NB4 (cell line): ENCODE measurements at regions not wholly inside any gene's neighbourhood (a gene's known extent, or its start where the extent isn't known, plus 50 kb on each side); places are given as distances from the start of the nearest gene placed in this dataset.

ENCODE experiments used
- DNase-seq: peaks from one replicate; pipeline ENCODE4 v3.0.0; 2010; ENCODE audit warnings: low read depth
- H3K4me3 ChIP-seq: one replicate; pipeline ENCODE4 v1.5.1; 2011; ENCODE audit warnings: mild to moderate bottlenecking, low read depth, low read length, moderate library complexity
- MYC ChIP-seq: IDR thresholded peaks from 2 replicates; pipeline ENCODE4 v1.6.1; 2011; ENCODE audit warnings: low read depth, low read length
- POLR2A ChIP-seq: IDR thresholded peaks from 2 replicates; pipeline ENCODE4 v1.6.1; 2011; ENCODE audit warnings: mild to moderate bottlenecking; ENCODE audit not compliant: insufficient read length; ENCODE audit errors: extremely low read depth
- TF ChIP-seq, protein P1 (sequence below): IDR thresholded peaks from 2 replicates; pipeline ENCODE4 v1.6.1; 2011; ENCODE audit warnings: low read depth, low read length
- TF ChIP-seq, protein P2 (sequence below): IDR thresholded peaks from one replicate; pipeline ENCODE4 v1.5.1; 2012; ENCODE audit warnings: low read depth, low read length

DNA sequence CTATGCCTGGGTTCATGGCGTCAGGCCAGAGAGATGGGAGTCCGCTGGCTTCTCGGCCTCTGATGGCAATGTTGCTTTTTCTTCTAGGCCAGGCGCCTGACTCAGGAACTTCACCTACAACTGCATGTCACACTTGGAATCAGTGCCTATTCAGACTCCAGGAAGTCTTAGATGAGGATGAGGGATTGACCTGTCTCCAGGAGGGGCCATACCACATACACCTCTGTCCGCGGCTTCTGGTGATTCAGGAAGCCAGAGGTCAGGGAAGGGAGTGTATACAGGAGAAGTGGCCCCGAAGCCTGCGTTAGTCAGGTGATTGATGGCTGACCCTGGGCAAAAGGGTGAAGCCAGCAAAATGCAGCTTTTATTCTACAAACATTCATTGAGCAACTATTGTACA is 109.1 kb upstream of the RMDN2 start:
- TF ChIP-seq POLR2A: no peak
- TF ChIP-seq, protein P1, sequence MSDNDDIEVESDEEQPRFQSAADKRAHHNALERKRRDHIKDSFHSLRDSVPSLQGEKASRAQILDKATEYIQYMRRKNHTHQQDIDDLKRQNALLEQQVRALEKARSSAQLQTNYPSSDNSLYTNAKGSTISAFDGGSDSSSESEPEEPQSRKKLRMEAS: no peak
- no peak for TF ChIP-seq MYC
- TF ChIP-seq, protein P2, sequence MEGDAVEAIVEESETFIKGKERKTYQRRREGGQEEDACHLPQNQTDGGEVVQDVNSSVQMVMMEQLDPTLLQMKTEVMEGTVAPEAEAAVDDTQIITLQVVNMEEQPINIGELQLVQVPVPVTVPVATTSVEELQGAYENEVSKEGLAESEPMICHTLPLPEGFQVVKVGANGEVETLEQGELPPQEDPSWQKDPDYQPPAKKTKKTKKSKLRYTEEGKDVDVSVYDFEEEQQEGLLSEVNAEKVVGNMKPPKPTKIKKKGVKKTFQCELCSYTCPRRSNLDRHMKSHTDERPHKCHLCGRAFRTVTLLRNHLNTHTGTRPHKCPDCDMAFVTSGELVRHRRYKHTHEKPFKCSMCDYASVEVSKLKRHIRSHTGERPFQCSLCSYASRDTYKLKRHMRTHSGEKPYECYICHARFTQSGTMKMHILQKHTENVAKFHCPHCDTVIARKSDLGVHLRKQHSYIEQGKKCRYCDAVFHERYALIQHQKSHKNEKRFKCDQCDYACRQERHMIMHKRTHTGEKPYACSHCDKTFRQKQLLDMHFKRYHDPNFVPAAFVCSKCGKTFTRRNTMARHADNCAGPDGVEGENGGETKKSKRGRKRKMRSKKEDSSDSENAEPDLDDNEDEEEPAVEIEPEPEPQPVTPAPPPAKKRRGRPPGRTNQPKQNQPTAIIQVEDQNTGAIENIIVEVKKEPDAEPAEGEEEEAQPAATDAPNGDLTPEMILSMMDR: no peak
- no peak overlapping the region for H3K4me3 ChIP-seq
- DNase-seq: no peak

DNA sequence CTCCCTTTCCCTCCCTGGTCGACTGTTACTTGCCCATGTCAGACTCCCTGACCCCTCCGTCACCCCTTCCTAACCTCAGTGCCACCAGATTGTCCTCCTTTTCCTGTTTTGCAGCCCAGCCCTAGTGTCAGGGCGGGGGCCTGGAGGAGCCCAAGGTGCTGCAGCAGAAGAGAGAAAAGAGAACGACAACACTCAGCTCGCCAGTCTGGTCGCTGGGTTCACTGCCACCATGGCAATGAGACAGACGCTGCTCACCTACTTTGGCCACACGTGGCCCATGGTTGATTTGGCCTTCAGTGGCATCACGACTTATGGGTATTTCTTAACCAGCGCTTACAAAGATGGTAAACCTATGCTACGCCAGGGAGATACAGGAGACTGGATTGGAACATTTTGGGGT is 108.4 kb upstream of the RMDN2 start:
- peak; percentile 48 for DNase-seq
- H3K4me3 ChIP-seq: no peak overlapping the region
- TF ChIP-seq, protein P1: no peak
- TF ChIP-seq MYC (no peak), POLR2A (no peak)
- TF ChIP-seq, protein P2: no peak

DNA sequence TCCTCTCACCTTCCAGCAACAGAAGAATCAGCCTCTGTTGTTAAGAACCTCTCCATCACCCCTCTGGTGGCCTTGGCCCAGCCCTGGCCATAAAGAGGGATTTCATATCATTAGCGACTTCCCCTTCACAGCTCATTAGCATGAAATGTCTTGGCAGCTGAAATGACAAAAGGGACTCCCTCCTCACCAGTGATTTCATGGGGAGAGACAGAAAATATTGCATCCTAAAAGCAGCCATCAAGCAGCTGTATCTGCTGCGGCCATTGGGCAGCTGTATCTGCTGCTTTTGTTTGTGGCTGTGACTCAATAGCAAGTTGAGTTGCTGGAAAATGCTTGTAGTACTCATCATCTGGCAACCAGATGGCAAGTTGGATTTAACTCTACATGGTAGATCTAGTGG is 105.9 kb upstream of the RMDN2 start:
- no peak overlapping the region for H3K4me3 ChIP-seq
- TF ChIP-seq MYC (no peak), POLR2A (no peak)
- TF ChIP-seq, protein P2: no peak
- peak; percentile 60 for DNase-seq

DNA sequence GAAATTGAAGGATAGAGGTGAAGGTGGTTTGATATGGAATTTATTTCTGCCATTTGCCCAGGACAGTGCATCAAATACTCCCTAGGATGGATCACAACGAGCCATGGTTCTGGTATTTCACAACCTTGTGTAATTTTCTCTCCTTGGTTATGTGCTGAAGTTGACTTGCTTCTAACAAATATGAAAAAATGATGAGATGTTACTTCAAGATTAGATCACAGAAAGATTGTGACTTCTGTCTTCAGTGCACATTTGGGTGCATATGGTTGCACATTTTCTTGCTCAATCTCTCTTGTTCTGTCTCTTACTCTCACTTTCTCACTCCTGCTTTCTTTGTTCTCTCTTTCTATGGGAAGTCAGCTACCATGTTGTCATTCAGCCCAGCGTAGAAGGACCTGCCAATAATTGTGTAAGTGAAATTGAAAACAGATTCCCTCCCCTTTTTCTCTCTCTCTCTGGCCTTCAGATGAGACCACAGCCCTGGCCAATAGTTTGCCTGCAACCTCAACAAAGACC is 104.6 kb upstream of the RMDN2 start:
- no peak overlapping the region for H3K4me3 ChIP-seq
- DNase-seq: peak; percentile 45
- TF ChIP-seq POLR2A: no peak
- no peak for TF ChIP-seq MYC
- TF ChIP-seq, protein P1: no peak
- TF ChIP-seq, protein P2: no peak

DNA sequence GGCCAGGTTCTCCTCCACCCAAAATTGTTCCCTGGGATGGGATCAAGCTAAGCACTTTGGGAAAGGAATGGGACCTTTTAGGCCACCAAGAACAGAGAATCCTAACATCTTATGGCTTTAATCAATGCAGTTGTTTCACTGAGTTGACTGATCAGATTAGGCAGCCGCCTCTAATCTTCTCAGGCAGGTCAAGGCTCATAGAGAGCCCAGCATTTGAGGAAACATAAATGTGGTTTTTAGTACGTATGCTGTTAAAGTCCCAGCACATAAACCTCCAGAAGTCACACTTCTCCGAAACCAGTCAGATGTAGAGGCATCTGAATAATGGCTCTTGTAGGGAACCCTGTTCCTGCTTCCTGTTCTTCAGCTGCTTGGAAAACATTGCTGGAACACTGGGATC is 99.5 kb upstream of the RMDN2 start:
- no peak overlapping the region for H3K4me3 ChIP-seq
- DNase-seq: peak; percentile 60
- TF ChIP-seq, protein P2: no peak
- TF ChIP-seq POLR2A (no peak), MYC (no peak)
- TF ChIP-seq, protein P1: no peak

DNA sequence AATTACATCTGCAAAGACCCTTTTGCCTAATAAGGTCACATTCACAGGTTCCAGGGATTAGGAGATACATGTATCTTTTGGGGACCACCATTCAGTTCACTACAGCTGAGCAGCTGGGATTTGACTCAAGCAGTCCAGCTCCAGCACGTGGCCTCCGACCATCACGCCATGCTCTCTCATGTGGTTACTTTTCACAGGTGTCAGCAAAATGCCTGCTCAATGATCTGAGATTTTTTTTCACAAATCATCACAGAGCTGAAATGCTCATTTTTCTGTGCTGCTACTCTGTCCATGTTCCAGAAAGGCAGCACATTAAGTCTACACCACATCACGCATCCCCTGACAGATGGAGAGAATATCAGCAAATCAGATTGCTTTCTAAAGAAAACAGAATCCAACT is 98.5 kb upstream of the RMDN2 start:
- DNase-seq: no peak
- no peak overlapping the region for H3K4me3 ChIP-seq
- TF ChIP-seq, protein P2: no peak
- no peak for TF ChIP-seq MYC
- TF ChIP-seq, protein P1: no peak
- no peak for TF ChIP-seq POLR2A
